K562 (cell line): ENCODE measurements at regions not wholly inside any gene's neighbourhood (a gene's known extent, or its start where the extent isn't known, plus 50 kb on each side); places are given as distances from the start of the nearest gene placed in this dataset.
A peak's percentile ranks its signal among the peaks of the same experiment; 100 is the strongest.

Source experiments
- ATAC-seq: fragments of 200-7000 bp; cut with Tn5 transposase; 3 replicates; pipeline ENCODE4 v1.9.1; 2020; ENCODE audit warnings: moderate library complexity
- BruUV-seq: library from RNA; stranded (reverse); fragments of 400-500 nt; replicated peaks from 2 replicates; lab custom pipeline; 2021; lab: Mats Ljungman, UMichigan
- CTCF ChIA-PET: fragments of 300-600 bp; formaldehyde crosslinking; extraction: SDS; loops from one replicate; lab custom pipeline; 2021; ENCODE audit warnings: low intra/inter-chr PET ratio; lab: Yijun Ruan, JAX
- POLR2A ChIA-PET: fragments of 300-600, 350-650 bp; sonication (Branson Sonifier 250); formaldehyde crosslinking; extraction: SDS; loops from one replicate; lab custom pipeline; 2021; ENCODE audit warnings: antibody characterized with exemption, inconsistent platforms; lab: Yijun Ruan, JAX
- DNase-seq, 4 experiments: peaks; one replicate each; pipeline versions ENCODE4 v3.0.0 to v3.0.0-alpha.2; 2011 to 2018; ENCODE audit warnings: low spot score in 3 of 4, mixed read lengths in 3 of 4; ENCODE audit errors: extremely low read depth in 1 of 4
- FAIRE-seq: peaks from 2 replicates; lab custom pipeline; 2011; peaks lifted over from hg19 to GRCh38; lab: Jason Lieb, UNC
- H2AFZ ChIP-seq: 2 replicates; pipeline ENCODE4 v1.6.0; 2011; ENCODE audit warnings: low read depth, low read length, control low read depth, inconsistent platforms
- H3K27ac ChIP-seq: fragments of 200-600 bp; 3 replicates; pipeline ENCODE4 v1.8.0; 2011; ENCODE audit warnings: low read depth, mild to moderate bottlenecking, control low read depth, inconsistent platforms, low read length, moderate library complexity, mixed read lengths; ENCODE audit errors: extremely low read depth
- H3K27me3 ChIP-seq, 2 experiments: fragments of 300-600 bp in 1 of 2; 2 replicates in 1 of 2; 3 replicates in 1 of 2; pipeline versions ENCODE4 v1.6.0 to v1.8.0; 2011; ENCODE audit warnings: inconsistent platforms in 2 of 2, low read length in 2 of 2, mild to moderate bottlenecking in 1 of 2, mixed read lengths in 1 of 2, moderate library complexity in 1 of 2; ENCODE audit not compliant: control insufficient read depth in 2 of 2, insufficient read depth in 2 of 2
- H3K36me3 ChIP-seq: fragments of 300-600 bp; 3 replicates; pipeline ENCODE4 v1.8.0; 2011; ENCODE audit warnings: mild to moderate bottlenecking, low read length, inconsistent platforms; ENCODE audit not compliant: control insufficient read depth, insufficient read depth
- H3K4me1 ChIP-seq, 2 experiments: fragments of 200-600 bp in 1 of 2; replicated peaks in 1 of 2; 2 replicates in 1 of 2; 3 replicates in 1 of 2; pipeline versions ENCODE4 v1.5.1 to v1.8.0; 2011; ENCODE audit warnings: inconsistent platforms in 2 of 2, low read length in 2 of 2, mild to moderate bottlenecking in 1 of 2, mixed read lengths in 1 of 2, moderate library complexity in 1 of 2; ENCODE audit not compliant: control insufficient read depth in 2 of 2, insufficient read depth in 2 of 2
- H3K4me2 ChIP-seq: 2 replicates; pipeline ENCODE4 v1.6.1; 2011; ENCODE audit warnings: low read length, control low read depth, inconsistent platforms, mixed read lengths; ENCODE audit not compliant: insufficient read depth
- H3K4me3 ChIP-seq: fragments of 200-600 bp; sonication (generic), shearing (Covaris generic); 2 replicates; pipeline ENCODE4 v1.5.1; 2016; ENCODE audit warnings: control low read depth, inconsistent platforms
- H3K79me2 ChIP-seq: fragments of 200-600 bp; 3 replicates; pipeline ENCODE4 v1.8.0; 2011; ENCODE audit warnings: low read length, inconsistent platforms; ENCODE audit not compliant: control insufficient read depth, insufficient read depth
- H3K9ac ChIP-seq, 2 experiments: 2 replicates each; pipeline versions ENCODE4 v1.6.0 to v1.6.1; 2011; ENCODE audit warnings: low read depth in 2 of 2, low read length in 2 of 2, control low read depth in 1 of 2, inconsistent platforms in 1 of 2, mild to moderate bottlenecking in 1 of 2, mixed read lengths in 1 of 2; ENCODE audit not compliant: insufficient read depth in 1 of 2
- H3K9me1 ChIP-seq: one replicate; pipeline ENCODE4 v1.6.0; 2011; ENCODE audit warnings: inconsistent platforms, mild to moderate bottlenecking, low read length, moderate library complexity; ENCODE audit not compliant: control insufficient read depth, insufficient read depth
- H3K9me3 ChIP-seq: replicated peaks from 2 replicates; pipeline ENCODE4 v1.5.1; 2011; ENCODE audit warnings: low read depth, low read length, inconsistent platforms; ENCODE audit not compliant: control insufficient read depth, insufficient read depth
- H4K20me1 ChIP-seq: replicated peaks from 2 replicates; pipeline ENCODE4 v1.6.1; 2011; ENCODE audit warnings: low read length, inconsistent platforms, mixed read lengths; ENCODE audit not compliant: control insufficient read depth, insufficient read depth
- FOXA1 ChIP-seq: fragments of 450-650 bp; IDR thresholded peaks from 2 replicates; pipeline ENCODE4 v1.6.1; 2016; ENCODE audit warnings: mild to moderate bottlenecking, borderline replicate concordance
- HDAC2 ChIP-seq: fragments of 450-650 bp; IDR thresholded peaks from 2 replicates; pipeline ENCODE4 v1.6.1; 2016; ENCODE audit warnings: mild to moderate bottlenecking
- MAZ ChIP-seq, 2 experiments: fragments of 450-650 bp in 1 of 2; sonication (generic) in 1 of 2; formaldehyde crosslinking; IDR thresholded peaks in 1 of 2; conservative IDR thresholded peaks in 1 of 2; 2 replicates each; pipeline versions ENCODE4 v1.4.0 to v1.5.0; 2020; ENCODE audit warnings: mild to moderate bottlenecking in 1 of 2, missing genetic modification reagents in 1 of 2
- WGBS: fragments of 100-300 bp; shearing (Covaris generic); methylation state at CpG from one replicate; pipeline ENCODE4 v1.1.6; 2016; ENCODE audit warnings: low coverage, mixed read lengths; ENCODE audit not compliant: insufficient coverage; ENCODE audit errors: missing lambda C conversion rate; 5-methylcytosine and 5-hydroxymethylcytosine counted together
- in situ Hi-C: fragments of 300-500 bp; cut with MboI; formaldehyde crosslinking; loops from 4 replicates; pipeline ENCODE4 v1.15.0; 2018; ENCODE audit warnings: inconsistent platforms, mixed read lengths
- intact Hi-C: fragments of 100-400 bp; cut with micrococcal nuclease; formaldehyde crosslinking; loops from 2 replicates; pipeline ENCODE4 v1.14.2; 2022
- TF ChIP-seq, protein P1 (sequence below): fragments of 450-650 bp; IDR thresholded peaks from 2 replicates; pipeline ENCODE4 v1.6.1; 2016
- TF ChIP-seq, protein P2 (sequence below): fragments of 250-450 bp; sonication (Bioruptor Pico); IDR thresholded peaks from 2 replicates; pipeline ENCODE4 v1.8.0; 2021; ENCODE audit warnings: borderline replicate concordance, mild to moderate bottlenecking, moderate library complexity; ENCODE audit not compliant: poor library complexity, severe bottlenecking
- TF ChIP-seq, protein P3 (sequence below), 3 experiments: IDR thresholded peaks in 2 of 3; conservative IDR thresholded peaks in 1 of 3; 2 replicates each; pipeline ENCODE4 v1.5.1; 2011 to 2012; ENCODE audit warnings: low read length in 3 of 3, mild to moderate bottlenecking in 3 of 3, control low read depth in 2 of 3, improper control_type of control experiment in 1 of 3, inconsistent platforms in 1 of 3, low read depth in 1 of 3, mixed read lengths in 1 of 3, moderate library complexity in 1 of 3; ENCODE audit not compliant: insufficient read depth in 2 of 3
- TF ChIP-seq, protein P4 (sequence below): sonication (generic); formaldehyde crosslinking; IDR thresholded peaks from 2 replicates; pipeline ENCODE4 v1.5.0; 2020; ENCODE audit warnings: missing genetic modification reagents
- TF ChIP-seq, protein P5 (sequence below): fragments of 200-800 bp; sonication (Bioruptor generic); IDR thresholded peaks from 2 replicates; pipeline ENCODE4 v1.6.1; 2017; ENCODE audit warnings: missing genetic modification characterization, missing compliant biosample characterization
- TF ChIP-seq, protein P6 (sequence below): fragments of 450-650 bp; IDR thresholded peaks from 2 replicates; pipeline ENCODE4 v1.6.1; 2016; ENCODE audit warnings: antibody characterized with exemption

DNA sequence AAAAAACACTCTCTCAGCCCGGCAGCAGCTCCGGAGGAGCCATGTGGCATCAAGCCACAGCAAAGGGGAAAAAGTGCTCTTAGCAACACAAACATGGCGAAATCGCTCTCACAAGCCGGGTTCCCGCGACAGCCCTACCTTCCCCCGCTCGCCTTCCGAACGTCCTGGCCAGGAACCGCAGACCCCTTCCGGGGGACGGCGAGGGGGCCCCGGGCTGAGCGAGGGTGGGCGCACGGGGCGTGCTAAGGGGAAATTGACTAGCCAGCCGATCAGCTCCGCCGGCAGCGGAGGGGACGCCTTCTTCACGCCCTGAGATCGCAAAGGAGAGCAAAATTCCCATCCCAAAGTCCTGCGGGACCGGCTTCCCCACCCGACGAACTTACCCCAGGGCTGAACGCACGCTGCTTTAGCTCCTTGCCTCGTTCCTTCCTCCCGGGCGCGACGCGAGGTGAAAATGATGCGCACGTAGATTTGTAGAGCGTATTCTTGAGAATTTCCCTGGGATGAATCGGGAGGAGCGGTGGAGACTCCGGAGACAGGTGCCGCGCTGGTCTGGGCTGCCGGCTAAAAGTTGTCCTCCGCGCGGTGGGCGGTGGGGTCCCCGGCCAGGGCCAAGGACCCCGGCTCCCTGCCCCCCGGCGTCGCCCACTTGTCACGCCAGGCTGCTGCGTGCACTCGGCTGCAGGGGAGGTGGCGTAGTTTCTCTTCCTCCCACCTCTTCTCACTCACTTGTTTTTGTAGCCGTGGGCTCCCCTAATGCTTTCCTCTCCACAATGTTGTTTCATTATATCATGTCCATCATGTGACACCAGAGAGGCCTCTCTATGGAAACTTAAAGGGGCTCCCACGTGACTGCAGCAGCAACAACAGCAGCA lies 220.1 kb upstream of the MKLN1 start:
- in situ Hi-C loops (no loop called here), intact Hi-C loops (loop anchor here (1.0 kb wide), 1 partner anchor 35 kb away; no protein-coding TSS in a partner anchor)
- DNase-seq: peak; percentile 74 to 86 (median 78)
- Histone ChIP-seq H3K9ac (peak overlapping the region; percentile 76 to 94), H3K9me1 (no peaks in the 10 kb centered on the region), H3K9me3 (no peaks in the 10 kb centered on the region), H2AFZ (peak overlapping the region; percentile 94), H3K4me3 (peak overlapping the region; percentile 61), H3K27me3 (no peaks in the 10 kb centered on the region), H3K27ac (peak overlapping the region; percentile 84), H3K36me3 (no peaks in the 10 kb centered on the region), H3K4me1 (peaks cover 41 to 49% of the 10 kb centered on the region in 2 experiments), H4K20me1 (0 out of 2 replicates have a peak, but pooled peaks cover 4% of the 10 kb centered on the region), H3K79me2 (peaks cover 36% of the 10 kb centered on the region), H3K4me2 (peak overlapping the region; percentile 89)
- peak; percentile 57 for ATAC-seq
- POLR2A ChIA-PET: interaction anchor here (0.5 to 1.6 kb wide), 8 partner anchors 10 to 457 kb away, joined by 3 to 7 read pairs (median 3); no protein-coding TSS in a partner anchor
- FAIRE-seq: no peak
- WGBS: 1% methylated on average over 63 of the region's 63 CpGs
- BruUV-seq: TSS peak; percentile 42
- CTCF ChIA-PET: interaction anchor here (0.5 kb wide), 1 partner anchor 218 kb away, joined by 3 read pairs; no protein-coding TSS in a partner anchor
- TF ChIP-seq, protein P1, sequence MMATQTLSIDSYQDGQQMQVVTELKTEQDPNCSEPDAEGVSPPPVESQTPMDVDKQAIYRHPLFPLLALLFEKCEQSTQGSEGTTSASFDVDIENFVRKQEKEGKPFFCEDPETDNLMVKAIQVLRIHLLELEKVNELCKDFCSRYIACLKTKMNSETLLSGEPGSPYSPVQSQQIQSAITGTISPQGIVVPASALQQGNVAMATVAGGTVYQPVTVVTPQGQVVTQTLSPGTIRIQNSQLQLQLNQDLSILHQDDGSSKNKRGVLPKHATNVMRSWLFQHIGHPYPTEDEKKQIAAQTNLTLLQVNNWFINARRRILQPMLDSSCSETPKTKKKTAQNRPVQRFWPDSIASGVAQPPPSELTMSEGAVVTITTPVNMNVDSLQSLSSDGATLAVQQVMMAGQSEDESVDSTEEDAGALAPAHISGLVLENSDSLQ: peak; percentile 83
- TF ChIP-seq FOXA1 (no peak), HDAC2 (peak; percentile 65; the same call in 1 of the 2 replicates), MAZ (CRISPR knock-in tag; conservative IDR thresholded peaks at IDR 0.05 in 1 of 2, IDR thresholded peaks at IDR 0.05 in 1 of 2) (peak in 1 of 2 experiments; percentile 30; a peak in 3 of 4 replicates)
- TF ChIP-seq, protein P2, sequence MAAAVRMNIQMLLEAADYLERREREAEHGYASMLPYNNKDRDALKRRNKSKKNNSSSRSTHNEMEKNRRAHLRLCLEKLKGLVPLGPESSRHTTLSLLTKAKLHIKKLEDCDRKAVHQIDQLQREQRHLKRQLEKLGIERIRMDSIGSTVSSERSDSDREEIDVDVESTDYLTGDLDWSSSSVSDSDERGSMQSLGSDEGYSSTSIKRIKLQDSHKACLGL (CRISPR knock-in tag): peak; percentile 69
- TF ChIP-seq, protein P3, sequence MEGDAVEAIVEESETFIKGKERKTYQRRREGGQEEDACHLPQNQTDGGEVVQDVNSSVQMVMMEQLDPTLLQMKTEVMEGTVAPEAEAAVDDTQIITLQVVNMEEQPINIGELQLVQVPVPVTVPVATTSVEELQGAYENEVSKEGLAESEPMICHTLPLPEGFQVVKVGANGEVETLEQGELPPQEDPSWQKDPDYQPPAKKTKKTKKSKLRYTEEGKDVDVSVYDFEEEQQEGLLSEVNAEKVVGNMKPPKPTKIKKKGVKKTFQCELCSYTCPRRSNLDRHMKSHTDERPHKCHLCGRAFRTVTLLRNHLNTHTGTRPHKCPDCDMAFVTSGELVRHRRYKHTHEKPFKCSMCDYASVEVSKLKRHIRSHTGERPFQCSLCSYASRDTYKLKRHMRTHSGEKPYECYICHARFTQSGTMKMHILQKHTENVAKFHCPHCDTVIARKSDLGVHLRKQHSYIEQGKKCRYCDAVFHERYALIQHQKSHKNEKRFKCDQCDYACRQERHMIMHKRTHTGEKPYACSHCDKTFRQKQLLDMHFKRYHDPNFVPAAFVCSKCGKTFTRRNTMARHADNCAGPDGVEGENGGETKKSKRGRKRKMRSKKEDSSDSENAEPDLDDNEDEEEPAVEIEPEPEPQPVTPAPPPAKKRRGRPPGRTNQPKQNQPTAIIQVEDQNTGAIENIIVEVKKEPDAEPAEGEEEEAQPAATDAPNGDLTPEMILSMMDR (IDR thresholded peaks at IDR 0.05 in 2 of 3, conservative IDR thresholded peaks at IDR 0.05 in 1 of 3; ENCODE audit: insufficient read depth in 2 of 3, low read depth in 1 of 3, low read length in 3 of 3): peak in 2 of 3 experiments; percentile 17 to 26; a peak in 2 of 6 replicates
- TF ChIP-seq, protein P4, sequence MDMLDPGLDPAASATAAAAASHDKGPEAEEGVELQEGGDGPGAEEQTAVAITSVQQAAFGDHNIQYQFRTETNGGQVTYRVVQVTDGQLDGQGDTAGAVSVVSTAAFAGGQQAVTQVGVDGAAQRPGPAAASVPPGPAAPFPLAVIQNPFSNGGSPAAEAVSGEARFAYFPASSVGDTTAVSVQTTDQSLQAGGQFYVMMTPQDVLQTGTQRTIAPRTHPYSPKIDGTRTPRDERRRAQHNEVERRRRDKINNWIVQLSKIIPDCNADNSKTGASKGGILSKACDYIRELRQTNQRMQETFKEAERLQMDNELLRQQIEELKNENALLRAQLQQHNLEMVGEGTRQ (CRISPR knock-in tag): peak; percentile 98
- TF ChIP-seq, protein P5, sequence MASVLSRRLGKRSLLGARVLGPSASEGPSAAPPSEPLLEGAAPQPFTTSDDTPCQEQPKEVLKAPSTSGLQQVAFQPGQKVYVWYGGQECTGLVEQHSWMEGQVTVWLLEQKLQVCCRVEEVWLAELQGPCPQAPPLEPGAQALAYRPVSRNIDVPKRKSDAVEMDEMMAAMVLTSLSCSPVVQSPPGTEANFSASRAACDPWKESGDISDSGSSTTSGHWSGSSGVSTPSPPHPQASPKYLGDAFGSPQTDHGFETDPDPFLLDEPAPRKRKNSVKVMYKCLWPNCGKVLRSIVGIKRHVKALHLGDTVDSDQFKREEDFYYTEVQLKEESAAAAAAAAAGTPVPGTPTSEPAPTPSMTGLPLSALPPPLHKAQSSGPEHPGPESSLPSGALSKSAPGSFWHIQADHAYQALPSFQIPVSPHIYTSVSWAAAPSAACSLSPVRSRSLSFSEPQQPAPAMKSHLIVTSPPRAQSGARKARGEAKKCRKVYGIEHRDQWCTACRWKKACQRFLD (CRISPR knock-in tag): no peak
- TF ChIP-seq, protein P6, sequence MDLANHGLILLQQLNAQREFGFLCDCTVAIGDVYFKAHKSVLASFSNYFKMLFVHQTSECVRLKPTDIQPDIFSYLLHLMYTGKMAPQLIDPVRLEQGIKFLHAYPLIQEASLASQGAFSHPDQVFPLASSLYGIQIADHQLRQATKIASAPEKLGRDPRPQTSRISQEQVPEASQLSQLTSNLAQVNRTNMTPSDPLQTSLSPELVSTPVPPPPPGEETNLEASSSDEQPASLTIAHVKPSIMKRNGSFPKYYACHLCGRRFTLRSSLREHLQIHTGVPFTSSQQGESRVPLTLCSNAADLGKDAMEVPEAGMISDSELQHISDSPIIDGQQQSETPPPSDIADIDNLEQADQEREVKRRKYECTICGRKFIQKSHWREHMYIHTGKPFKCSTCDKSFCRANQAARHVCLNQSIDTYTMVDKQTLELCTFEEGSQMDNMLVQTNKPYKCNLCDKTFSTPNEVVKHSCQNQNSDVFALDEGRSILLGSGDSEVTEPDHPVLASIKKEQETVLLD: peak; percentile 64; the same call in 1 of the 2 replicates
